IPS-18c (cell line): ENCODE measurements at regions not wholly inside any gene's neighbourhood (a gene's known extent, or its start where the extent isn't known, plus 50 kb on each side); places are given as distances from the start of the nearest gene placed in this dataset.

Experiments used
- H3K4me3 ChIP-seq: 2 replicates; pipeline ENCODE4 v1.7.0; 2013; ENCODE audit warnings: low read depth, mild to moderate bottlenecking, low read length, moderate library complexity; ENCODE audit not compliant: insufficient read depth
- H3K9me3 ChIP-seq: one replicate; pipeline ENCODE4 v1.6.1; 2013; ENCODE audit warnings: mild to moderate bottlenecking, low read length, moderate library complexity; ENCODE audit not compliant: control insufficient read depth, insufficient read depth

DNA sequence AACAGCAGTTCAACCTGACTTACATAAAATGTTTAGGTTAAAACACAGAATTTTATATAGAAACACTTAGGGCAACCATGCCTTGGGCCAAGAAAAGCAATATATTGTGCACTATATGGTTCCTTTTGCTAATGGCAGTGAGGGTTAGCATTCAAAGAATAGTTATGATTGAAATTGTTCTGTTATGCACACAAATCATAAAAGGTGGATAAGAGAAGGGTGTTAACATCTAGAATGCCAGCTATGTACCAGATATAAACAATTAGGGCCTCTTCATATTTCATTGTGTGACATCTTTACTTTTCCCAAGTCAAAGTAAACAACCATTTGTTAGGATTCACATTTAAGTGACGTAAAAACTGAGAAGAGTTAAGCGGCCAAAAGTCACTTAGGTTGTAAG is 308.0 kb upstream of the B3GALT2 start:
- Histone ChIP-seq H3K4me3 (no peak overlapping the region), H3K9me3 (no peaks in the 10 kb centered on the region)

DNA sequence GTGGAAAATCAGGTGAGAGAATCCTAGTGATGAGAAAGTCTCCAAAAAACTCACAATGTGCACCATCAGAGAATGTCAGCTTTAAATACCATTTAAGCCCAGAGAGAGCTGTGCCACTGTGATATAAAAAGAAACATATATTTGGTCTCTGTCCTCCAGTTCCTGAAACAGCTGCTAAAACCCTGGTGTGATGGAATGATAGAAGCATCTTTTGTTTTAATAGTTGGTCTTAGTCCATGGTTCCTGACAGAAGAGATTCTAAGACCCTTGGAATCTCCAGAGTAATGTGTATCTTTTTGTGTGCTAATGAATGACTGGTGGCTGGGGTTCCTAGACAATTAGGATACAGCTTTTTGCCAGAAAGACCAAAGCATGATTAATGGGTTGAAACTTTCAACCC is 302.8 kb upstream of the B3GALT2 start:
- Histone ChIP-seq H3K4me3 (no peak overlapping the region), H3K9me3 (no peaks in the 10 kb centered on the region)

DNA sequence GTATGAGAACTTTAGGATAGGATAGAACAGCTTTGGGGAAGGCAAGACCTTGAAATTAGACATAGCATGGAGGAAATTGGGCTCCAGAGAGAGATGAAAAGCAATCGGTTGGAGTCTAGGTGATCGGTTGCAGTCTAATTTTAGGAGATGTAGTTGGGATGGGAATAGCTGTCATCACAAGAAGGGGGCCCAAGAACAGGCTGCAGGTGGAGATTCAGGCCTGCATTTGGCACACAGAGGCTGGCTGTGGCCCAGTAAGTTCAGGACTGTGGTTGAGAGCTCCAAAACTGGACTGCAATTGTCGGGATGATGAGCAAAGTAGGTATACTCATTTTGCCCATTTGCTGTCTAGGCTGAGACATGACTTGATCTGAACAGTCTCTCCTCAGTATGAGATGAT is 301.3 kb upstream of the B3GALT2 start:
- Histone ChIP-seq H3K9me3 (no peaks in the 10 kb centered on the region), H3K4me3 (no peak overlapping the region)

DNA sequence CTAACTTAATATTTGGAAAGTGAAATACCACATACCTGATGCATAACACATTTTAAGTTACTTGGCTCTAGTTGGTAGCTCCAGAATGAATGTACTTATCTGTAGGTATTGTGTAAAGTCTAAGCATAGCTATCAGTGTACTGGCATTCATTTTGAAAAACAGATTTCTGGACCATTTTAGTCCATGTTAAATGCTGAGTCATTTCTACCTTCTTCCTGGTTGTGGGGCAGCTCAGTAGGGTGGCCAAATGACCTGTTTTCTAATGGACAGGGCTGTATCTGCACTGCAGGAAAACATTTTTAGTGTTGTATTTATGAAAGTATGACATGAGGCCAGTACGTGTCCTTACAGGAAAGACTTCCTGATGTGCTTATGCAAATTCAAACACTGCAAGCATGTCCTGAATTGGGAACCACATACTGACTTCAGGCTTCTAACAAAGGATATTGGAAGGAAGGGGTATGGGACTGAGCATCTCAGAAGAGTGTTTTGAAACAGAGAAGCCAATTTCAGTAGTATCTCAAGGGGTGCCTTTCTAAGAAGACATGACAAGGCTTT is 300.3 kb upstream of the B3GALT2 start:
- H3K4me3 ChIP-seq: no peak overlapping the region
- no peaks in the 10 kb centered on the region for H3K9me3 ChIP-seq

DNA sequence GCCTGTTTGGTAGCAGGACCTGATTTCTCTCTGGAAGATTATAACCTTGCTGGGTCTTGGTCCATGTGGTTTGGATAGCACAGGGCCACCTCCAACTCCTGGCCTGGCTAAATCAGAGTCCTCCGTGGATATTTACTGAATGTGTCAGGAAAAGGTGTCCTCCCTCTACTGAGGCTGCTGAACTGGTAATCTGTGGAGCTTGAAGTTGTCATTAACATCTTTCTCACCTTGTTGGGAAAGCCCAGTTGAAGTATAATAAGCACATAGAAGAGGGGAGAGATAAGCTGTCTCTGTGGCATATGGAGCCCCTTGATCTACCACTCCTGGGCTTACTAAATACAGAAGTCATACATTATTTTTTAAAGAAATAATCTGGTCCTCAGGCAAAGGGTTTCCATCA is 294.3 kb upstream of the B3GALT2 start:
- Histone ChIP-seq H3K9me3 (no peaks in the 10 kb centered on the region), H3K4me3 (no peak overlapping the region)

DNA sequence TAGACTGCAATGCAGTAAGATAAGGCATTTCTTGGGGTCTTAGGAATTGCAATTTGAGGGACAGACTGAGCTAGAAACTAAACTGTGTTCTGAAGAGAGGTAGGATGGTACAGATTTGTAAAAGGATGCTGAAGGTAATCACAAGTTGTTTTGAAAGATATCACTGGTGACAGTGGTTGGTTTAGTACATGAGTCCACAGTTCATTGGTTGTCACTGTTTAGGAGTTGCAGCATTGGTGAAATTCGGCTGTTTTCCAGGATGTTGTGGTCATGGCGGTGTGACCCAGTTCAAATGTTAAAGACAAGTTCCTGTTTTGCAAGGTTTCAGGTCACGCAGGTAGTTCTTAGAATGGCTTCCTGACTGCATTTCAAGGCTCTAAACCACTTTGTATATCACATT is 292.8 kb upstream of the B3GALT2 start:
- H3K9me3 ChIP-seq: no peaks in the 10 kb centered on the region
- no peak overlapping the region for H3K4me3 ChIP-seq

DNA sequence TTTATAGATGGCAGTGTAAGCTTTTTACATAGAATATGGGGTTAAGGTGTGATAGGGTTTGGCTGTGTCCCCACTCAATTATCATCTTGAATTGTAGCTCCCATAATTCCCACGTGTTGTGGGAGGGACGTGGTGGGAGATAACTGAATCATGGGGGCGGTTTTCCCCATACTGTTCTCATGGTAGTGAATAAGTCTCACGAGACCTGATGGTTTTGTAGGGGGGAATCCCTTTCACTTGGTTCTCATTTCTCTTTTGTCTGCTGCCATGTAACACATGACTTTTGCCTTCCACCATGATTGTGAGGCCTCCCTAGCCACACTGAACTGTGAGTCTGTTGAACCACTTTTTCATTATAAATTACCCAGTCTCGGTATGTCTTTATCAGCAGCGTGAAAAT is 290.3 kb upstream of the B3GALT2 start:
- H3K9me3 ChIP-seq: no peaks in the 10 kb centered on the region
- no peak overlapping the region for H3K4me3 ChIP-seq

DNA sequence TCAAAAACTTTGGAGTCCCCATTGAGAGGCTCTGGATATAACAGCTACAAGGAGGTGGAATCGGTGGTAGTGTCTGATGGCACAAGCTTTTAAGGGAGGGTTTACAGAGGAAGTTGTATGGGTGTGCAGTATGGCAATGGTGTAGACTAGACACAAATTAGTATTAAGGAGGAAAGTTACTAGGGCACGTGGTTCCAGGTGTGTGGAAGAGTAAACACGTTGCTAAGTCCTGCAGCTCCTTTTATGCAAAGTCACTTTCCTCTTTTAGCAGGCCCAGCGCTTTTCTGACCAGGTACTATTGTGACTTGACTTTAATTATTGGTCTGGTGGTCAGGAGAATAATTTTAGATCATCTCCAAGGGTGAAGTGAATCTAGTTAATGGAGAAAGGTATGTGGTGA is 287.5 kb upstream of the B3GALT2 start:
- Histone ChIP-seq H3K4me3 (no peak overlapping the region), H3K9me3 (no peaks in the 10 kb centered on the region)

DNA sequence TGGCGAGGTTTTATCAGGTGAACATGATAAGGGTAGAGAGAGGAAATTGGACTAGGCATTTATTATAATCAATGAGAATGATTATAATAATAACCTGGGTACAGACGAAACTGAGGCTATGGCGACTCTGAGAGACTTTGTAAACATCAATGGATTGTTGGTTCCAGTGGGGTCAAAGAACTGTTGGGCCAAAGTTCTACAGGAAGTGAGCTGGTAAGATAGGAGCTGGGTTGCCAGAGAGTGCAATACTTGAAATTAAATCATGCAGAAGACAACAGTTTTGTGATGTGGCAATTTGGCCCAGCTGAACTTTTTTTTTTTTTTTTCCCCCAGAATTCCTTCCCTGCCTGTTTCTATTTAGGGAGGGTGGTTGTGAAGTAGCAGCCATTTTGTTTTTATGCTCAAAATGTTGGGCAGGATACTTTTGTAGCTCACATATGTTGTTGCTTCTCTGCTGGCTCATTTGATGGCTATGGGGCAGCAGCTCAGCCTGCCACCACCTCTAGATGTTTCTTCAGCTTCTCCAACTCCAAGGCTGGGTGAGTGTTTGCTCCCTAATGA is 286.5 kb upstream of the B3GALT2 start:
- H3K9me3 ChIP-seq: no peaks in the 10 kb centered on the region

DNA sequence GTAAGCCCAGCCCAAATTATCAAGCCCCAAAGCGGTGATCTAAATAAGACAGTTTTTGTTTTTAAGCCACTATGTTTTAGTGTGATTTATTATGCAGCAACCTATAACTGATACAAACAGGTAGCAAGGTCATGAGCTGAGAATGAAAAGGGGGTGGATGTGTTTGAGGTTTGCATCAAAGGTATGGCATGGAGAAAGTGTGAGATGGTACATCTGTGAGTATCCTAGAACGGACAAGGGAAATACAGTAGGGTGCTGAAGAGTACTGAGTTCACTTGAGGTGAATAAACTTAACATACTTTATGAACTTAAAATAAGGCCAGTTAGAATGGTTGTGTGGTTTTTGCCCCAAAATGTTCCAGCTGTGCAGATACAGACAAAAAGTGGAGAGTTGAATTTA is 286.0 kb upstream of the B3GALT2 start:
- no peaks in the 10 kb centered on the region for H3K9me3 ChIP-seq

More for the DNA sequence above, 286.5 kb upstream of the B3GALT2 start:
- no peak overlapping the region for H3K4me3 ChIP-seq

DNA sequence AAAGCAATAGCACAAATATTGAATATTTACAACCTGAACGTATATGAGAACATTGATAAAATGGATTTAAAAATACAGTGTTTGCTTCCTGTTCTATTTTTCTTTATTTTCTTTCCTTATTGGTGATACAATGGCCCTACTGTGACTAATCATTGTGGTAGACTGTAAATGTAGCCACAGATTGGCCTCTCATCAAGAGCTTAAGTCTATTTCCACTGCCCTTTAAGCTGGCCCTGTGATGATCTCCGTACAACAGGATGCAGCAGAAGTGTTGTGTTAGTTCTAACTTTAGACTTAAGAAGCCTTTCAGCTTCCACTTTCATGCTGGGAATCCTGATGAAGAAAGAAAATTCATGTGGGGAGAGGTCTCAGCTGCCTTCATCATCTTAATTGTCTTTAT is 285.6 kb upstream of the B3GALT2 start:
- H3K4me3 ChIP-seq: no peak overlapping the region

More for the DNA sequence above, 286.0 kb upstream of the B3GALT2 start:
- no peak overlapping the region for H3K4me3 ChIP-seq

DNA sequence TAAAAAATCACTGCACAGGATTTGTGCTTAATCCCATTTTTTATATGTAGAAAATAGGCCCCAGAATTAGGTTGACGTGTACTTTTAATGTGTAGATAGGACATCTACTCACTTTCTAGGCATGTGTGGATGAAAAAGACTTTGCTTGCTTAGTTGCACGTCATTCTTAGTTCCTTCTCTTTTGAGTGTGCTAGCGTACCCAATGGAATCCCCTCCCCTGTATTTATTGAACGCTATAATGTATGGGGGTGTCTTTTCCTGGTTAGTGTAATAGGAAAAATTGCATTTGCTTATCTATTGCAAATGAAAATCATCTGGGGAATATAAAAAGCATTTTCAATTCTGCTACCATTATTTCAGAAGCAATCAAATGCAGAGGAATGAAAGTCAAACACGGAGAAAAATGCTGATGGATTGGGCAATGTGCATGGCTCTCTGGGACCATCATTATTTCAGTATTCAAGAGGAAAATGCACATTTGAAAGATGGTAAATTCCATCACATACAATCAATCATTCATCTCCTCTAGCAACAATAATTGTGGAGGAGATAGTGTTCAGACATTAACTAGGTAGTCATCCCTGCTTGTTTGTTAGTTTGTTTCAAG is 277.0 kb upstream of the B3GALT2 start:
- Histone ChIP-seq H3K4me3 (no peak overlapping the region), H3K9me3 (no peaks in the 10 kb centered on the region)

More for the DNA sequence above, 285.6 kb upstream of the B3GALT2 start:
- H3K9me3 ChIP-seq: no peaks in the 10 kb centered on the region

DNA sequence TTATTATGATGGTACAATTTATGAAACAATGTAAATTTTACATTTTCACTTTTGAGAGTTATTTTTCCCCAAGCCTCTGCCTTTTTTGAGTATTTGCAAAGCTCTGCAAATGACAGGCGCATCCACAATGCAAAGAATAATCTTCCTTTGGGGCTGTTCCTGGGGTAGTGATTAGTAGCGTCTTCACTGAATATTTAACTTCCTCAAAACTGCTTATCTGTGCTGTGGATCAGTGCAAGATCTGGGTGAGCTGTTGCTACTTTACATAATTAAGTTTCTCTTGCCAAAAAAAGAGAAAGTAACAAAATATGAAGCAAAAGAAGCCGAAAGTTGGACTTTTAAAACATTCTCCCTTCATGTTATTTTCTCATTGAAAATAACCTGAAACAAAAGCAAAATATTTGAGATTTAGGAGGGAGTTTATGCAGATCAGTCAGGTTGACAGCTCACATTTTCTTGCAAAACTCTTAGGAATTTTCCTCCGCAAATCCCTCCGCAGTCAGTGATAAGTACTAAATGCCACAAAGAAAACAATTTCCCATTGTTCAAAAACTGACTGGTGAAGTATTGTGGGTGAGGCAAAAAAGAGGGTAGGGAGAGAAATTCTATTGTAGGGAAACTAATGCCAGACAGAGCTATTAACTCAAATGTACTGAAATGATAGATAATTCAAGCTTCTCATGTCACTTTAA is 276.4 kb upstream of the B3GALT2 start:
- H3K9me3 ChIP-seq: no peaks in the 10 kb centered on the region
- H3K4me3 ChIP-seq: no peak overlapping the region

DNA sequence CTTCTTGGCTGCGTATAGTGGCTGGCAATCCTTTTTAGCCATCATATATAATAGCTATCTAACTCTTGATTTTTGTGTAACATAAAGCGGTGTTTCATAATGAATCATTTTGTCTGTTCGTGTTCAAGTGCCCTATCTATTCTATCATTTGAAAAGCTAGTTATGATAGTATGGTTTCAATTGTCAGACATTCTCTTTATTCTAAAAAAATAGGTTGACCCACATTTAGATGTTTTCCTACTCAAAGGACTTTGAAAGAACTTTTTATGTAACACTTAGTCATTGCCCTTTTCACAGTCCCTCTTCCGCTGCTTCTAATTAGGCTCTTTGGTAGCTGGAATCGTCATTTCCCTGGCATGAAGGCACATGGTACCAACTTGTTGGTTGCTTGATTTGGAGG is 272.2 kb upstream of the B3GALT2 start:
- Histone ChIP-seq H3K4me3 (no peak overlapping the region), H3K9me3 (no peaks in the 10 kb centered on the region)

DNA sequence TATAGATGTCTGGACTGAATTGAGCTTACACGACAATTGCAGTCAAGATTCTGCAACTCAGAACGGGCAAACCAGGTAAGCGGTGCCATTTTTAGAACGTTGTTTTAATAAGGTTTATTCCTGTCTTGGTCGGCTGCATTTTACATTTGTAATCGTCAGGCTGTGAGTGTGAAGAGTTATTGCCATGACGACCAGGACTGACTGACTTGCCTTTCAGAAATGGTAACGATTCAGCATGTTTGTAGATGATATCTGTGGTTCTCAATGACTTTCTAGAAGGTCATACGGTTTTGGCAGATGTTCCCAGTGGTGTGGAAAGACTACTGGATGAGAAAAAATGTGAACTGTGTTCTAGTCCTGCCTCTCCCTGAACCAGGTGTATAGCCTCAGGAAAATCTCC is 271.3 kb upstream of the B3GALT2 start:
- Histone ChIP-seq H3K9me3 (no peaks in the 10 kb centered on the region), H3K4me3 (no peak overlapping the region)

DNA sequence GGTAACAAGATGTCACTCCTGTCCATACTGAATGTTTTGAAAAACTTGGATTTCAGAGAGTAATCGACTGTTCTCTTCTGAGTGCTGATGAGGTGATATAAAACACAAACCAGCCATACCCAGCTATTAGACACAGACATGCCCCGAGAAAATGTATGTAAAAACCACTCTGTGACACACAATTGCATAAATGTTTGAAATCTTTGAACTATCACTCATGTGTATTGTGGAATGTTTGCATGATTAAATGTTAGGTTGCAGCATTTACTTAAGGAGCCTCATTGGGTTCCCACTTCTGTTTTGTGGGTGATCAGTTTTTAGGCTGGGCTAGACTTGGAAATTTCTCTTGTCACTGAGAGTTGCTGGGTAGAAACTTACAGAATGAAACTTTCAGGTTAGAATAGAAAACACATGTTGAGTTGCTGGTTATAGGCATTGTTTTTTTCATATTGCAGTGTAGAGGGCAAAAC is 270.4 kb upstream of the B3GALT2 start:
- no peaks in the 10 kb centered on the region for H3K9me3 ChIP-seq
- no peak overlapping the region for H3K4me3 ChIP-seq

DNA sequence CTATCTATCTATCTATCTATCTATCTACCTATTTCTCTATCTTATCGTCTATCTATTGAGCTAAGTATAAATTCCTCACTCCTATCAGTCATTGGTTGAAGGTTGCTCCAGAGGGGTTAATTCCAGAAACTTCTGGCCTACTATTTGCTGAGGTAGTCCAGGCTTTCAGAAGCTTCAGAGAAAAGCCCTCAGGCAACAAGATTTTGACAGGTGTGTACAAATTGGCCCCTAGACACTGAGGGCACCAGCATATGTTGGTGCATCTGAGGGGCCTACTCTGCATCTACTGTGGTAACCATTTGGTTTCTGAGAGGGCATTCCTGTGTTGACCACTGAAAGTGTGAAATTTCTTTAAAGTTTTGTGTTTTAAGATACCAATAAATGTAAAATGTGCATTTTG is 265.2 kb upstream of the B3GALT2 start:
- no peaks in the 10 kb centered on the region for H3K9me3 ChIP-seq
- no peak overlapping the region for H3K4me3 ChIP-seq

DNA sequence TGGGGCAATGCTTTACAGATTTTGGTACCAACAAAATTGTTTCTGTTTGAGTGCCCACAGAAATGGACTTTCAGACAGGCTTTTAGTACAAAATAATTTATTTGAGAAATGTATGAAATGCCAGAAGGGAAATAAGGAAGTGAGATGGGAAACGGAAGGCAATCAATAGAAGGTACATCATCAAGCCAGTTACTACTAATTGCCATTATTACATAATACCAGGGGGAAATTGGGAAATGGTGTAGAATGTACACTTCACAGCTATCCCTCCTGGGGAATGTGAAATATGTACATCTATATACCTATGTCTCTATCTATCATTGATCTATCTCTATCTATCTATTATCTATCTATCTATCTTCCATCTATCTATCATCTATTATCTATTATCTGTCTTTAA is 264.6 kb upstream of the B3GALT2 start:
- Histone ChIP-seq H3K4me3 (no peak overlapping the region), H3K9me3 (no peaks in the 10 kb centered on the region)
